ENCODE measurements at regions not wholly inside any gene's neighbourhood (a gene's known extent, or its start where the extent isn't known, plus 50 kb on each side); places are given as distances from the start of the nearest gene placed in this dataset.

DNA sequence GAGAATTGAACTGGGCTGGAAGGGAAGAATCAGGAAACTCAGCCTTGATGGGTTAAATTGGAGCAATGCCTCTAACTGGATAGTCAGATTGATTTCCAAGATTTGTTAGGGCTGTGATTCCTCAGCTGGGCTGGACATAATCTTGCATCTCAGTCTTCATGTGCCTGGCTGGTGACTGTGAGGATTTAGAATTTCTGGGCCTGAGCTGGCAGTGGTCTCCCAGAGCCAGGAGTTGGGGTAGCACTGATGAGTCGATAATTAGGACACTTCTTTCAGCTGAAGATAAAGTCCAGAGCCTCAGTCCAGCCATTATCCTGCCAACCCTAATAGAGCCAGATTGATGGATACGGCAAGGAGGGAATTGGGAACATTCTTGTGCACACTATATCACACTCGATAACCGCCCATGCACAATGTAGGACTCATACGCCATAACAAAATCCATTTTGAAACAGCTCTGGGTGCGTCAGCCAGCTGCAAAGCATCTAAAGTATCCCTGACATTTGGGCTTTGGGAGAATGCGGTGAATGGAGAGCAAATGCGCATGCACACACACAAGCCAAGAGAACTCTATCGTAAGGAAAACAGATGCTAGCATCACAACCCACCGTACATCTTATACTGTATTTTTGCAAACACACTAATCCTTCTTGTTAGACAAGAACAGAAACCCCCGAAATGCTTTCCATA, 405.1 kb upstream of the KLF4 start:
- Histone ChIP-seq H3K27ac (ENCODE audit: low read depth, low read length) (no peak overlapping the region), H3K9me3 (ENCODE audit: control insufficient read depth in 1 of 2, insufficient read depth in 1 of 2, low read depth in 1 of 2, low read length in 2 of 2) (no peaks in the 10 kb centered on the region), H3K9me2 (ENCODE audit: insufficient read depth) (no peaks in the 10 kb centered on the region), H3K4me3 (replicated peaks in 1 of 2; ENCODE audit: low read depth in 1 of 2, low read length in 2 of 2) (no peak overlapping the region), H4K20me1 (ENCODE audit: insufficient read depth) (no peaks in the 10 kb centered on the region), H3K27me3 (ENCODE audit: insufficient read depth, low read length) (no peaks in the 10 kb centered on the region), H3K79me2 (ENCODE audit: insufficient read depth, low read length) (no peaks in the 10 kb centered on the region), H3K4me2 (ENCODE audit: low read length) (no peak overlapping the region), H2AFZ (ENCODE audit: low read depth, low read length, poor library complexity, severe bottlenecking) (no peak overlapping the region), H3K36me3 (ENCODE audit: control insufficient read depth in 1 of 2, insufficient read depth in 2 of 2, low read length in 2 of 2) (no peaks in the 10 kb centered on the region), H3K9ac (ENCODE audit: low read length) (no peak overlapping the region), H3K4me1 (ENCODE audit: control insufficient read depth in 1 of 2, insufficient read depth in 2 of 2, low read length in 2 of 2) (no peaks in the 10 kb centered on the region)
- ATAC-seq (no peak), DNase-seq (ENCODE audit: low read depth, low spot score) (no peak)
- POLR2A ChIA-PET: no interaction called here
- BruUV-seq (replicated peaks): no TSS peak
- intact Hi-C loops (cut with micrococcal nuclease): no loop called here
- RAD21 ChIA-PET (ENCODE audit: low non-redundant PET in 1 of 2, low total read pairs in 2 of 2, uncharacterized antibody in 2 of 2, unreplicated experiment in 2 of 2): no interaction called here
- TF ChIP-seq SP1 (IDR thresholded peaks at IDR 0.05; ENCODE audit: low read depth) (no peak), TCF7L2 (IDR thresholded peaks at IDR 0.05; ENCODE audit: borderline replicate concordance, extremely low read depth, insufficient read depth, insufficient read length) (no peak), POLR2AphosphoS5 (IDR thresholded peaks at IDR 0.05; ENCODE audit: low read depth, low read length) (no peak), RAD21 (IDR thresholded peaks at IDR 0.05; ENCODE audit: low read depth) (no peak), EGR1 (IDR thresholded peaks at IDR 0.05; ENCODE audit: low read depth) (no peak), CBX3 (IDR thresholded peaks at IDR 0.05; ENCODE audit: low read depth) (no peak), YY1 (IDR thresholded peaks at IDR 0.05; ENCODE audit: extremely low read depth, insufficient replicate concordance, low read depth, low read length) (no peak), ELF1 (IDR thresholded peaks at IDR 0.05; ENCODE audit: borderline replicate concordance, low read depth) (no peak), SIN3A (IDR thresholded peaks at IDR 0.05; ENCODE audit: low read depth) (no peak), CEBPB (IDR thresholded peaks at IDR 0.05; ENCODE audit: low read depth) (no peak), FOSL1 (IDR thresholded peaks at IDR 0.05; ENCODE audit: low read depth) (no peak), EZH2 (IDR thresholded peaks at IDR 0.05) (no peak), SRF (IDR thresholded peaks at IDR 0.05; ENCODE audit: low read depth) (no peak), JUND (IDR thresholded peaks at IDR 0.05) (no peak)
- TF ChIP-seq, protein P1, sequence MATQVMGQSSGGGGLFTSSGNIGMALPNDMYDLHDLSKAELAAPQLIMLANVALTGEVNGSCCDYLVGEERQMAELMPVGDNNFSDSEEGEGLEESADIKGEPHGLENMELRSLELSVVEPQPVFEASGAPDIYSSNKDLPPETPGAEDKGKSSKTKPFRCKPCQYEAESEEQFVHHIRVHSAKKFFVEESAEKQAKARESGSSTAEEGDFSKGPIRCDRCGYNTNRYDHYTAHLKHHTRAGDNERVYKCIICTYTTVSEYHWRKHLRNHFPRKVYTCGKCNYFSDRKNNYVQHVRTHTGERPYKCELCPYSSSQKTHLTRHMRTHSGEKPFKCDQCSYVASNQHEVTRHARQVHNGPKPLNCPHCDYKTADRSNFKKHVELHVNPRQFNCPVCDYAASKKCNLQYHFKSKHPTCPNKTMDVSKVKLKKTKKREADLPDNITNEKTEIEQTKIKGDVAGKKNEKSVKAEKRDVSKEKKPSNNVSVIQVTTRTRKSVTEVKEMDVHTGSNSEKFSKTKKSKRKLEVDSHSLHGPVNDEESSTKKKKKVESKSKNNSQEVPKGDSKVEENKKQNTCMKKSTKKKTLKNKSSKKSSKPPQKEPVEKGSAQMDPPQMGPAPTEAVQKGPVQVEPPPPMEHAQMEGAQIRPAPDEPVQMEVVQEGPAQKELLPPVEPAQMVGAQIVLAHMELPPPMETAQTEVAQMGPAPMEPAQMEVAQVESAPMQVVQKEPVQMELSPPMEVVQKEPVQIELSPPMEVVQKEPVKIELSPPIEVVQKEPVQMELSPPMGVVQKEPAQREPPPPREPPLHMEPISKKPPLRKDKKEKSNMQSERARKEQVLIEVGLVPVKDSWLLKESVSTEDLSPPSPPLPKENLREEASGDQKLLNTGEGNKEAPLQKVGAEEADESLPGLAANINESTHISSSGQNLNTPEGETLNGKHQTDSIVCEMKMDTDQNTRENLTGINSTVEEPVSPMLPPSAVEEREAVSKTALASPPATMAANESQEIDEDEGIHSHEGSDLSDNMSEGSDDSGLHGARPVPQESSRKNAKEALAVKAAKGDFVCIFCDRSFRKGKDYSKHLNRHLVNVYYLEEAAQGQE (IDR thresholded peaks at IDR 0.05; ENCODE audit: low read depth): no peak
- TF ChIP-seq, protein P2, sequence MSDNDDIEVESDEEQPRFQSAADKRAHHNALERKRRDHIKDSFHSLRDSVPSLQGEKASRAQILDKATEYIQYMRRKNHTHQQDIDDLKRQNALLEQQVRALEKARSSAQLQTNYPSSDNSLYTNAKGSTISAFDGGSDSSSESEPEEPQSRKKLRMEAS (IDR thresholded peaks at IDR 0.05): no peak
- CTCF ChIA-PET: no interaction called here

All from HCT116 (cell line).